WERI-Rb-1 (cell line): ENCODE measurements at regions not wholly inside any gene's neighbourhood (a gene's known extent, or its start where the extent isn't known, plus 50 kb on each side); places are given as distances from the start of the nearest gene placed in this dataset.

ENCODE experiments used
- DNase-seq: peaks from one replicate; pipeline ENCODE4 v3.0.0-alpha.2; 2020
- H3K27ac ChIP-seq: fragments of 250-450 bp; sonication (Bioruptor Pico); 2 replicates; pipeline ENCODE4 v1.5.1; 2020; ENCODE audit warnings: mild to moderate bottlenecking, moderate library complexity
- H3K27me3 ChIP-seq: fragments of 250-450 bp; sonication (Bioruptor Pico); 2 replicates; pipeline ENCODE4 v1.5.1; 2021; ENCODE audit warnings: mild to moderate bottlenecking, low read depth, moderate library complexity; ENCODE audit not compliant: insufficient read depth, severe bottlenecking
- H3K36me3 ChIP-seq: fragments of 250-450 bp; sonication (Bioruptor Pico); 2 replicates; pipeline ENCODE4 v1.5.1; 2020; ENCODE audit warnings: mild to moderate bottlenecking, moderate library complexity
- H3K4me3 ChIP-seq: 2 replicates; pipeline ENCODE4 v1.5.1; 2011; ENCODE audit warnings: low read depth, mild to moderate bottlenecking, control low read depth, low read length
- H3K9me3 ChIP-seq: fragments of 250-450 bp; sonication (Bioruptor Pico); 2 replicates; pipeline ENCODE4 v1.5.1; 2021; ENCODE audit warnings: mild to moderate bottlenecking, moderate library complexity; ENCODE audit not compliant: severe bottlenecking
- TF ChIP-seq, protein P1 (sequence below): IDR thresholded peaks from 2 replicates; pipeline ENCODE4 v1.5.1; 2011; ENCODE audit warnings: low read depth, mild to moderate bottlenecking, control low read depth, inconsistent platforms, low read length

DNA sequence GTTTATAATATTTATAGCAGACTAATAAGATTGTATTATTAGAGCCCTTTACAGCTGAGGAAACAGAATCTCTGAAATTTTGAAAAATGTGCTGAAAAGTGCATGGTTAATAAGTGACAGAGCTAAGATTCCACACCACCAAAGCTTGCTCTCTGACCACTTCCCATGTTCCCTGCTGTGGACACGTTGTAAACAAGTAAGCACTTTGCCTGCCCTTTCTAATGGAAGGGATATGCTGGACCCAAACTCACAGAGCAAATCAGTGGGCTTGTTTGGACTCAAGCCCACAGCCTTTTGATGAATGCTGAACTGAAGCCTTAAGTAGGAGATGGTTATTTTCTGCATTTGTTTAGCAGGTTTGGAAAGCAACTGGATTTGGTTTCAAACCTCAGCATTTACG lies 214.0 kb upstream of the TMEM72 start:
- no peak for DNase-seq
- no peak overlapping the region for H3K27ac ChIP-seq
- no peak overlapping the region for H3K4me3 ChIP-seq
- TF ChIP-seq, protein P1, sequence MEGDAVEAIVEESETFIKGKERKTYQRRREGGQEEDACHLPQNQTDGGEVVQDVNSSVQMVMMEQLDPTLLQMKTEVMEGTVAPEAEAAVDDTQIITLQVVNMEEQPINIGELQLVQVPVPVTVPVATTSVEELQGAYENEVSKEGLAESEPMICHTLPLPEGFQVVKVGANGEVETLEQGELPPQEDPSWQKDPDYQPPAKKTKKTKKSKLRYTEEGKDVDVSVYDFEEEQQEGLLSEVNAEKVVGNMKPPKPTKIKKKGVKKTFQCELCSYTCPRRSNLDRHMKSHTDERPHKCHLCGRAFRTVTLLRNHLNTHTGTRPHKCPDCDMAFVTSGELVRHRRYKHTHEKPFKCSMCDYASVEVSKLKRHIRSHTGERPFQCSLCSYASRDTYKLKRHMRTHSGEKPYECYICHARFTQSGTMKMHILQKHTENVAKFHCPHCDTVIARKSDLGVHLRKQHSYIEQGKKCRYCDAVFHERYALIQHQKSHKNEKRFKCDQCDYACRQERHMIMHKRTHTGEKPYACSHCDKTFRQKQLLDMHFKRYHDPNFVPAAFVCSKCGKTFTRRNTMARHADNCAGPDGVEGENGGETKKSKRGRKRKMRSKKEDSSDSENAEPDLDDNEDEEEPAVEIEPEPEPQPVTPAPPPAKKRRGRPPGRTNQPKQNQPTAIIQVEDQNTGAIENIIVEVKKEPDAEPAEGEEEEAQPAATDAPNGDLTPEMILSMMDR, result no peak
- H3K27me3 ChIP-seq, result peaks cover 53% of the 10 kb centered on the region
- no peaks in the 10 kb centered on the region for H3K36me3 ChIP-seq
- H3K9me3 ChIP-seq, result no peaks in the 10 kb centered on the region

- Histone ChIP-seq H3K36me3 (no peaks in the 10 kb centered on the region), H3K9me3 (no peaks in the 10 kb centered on the region), H3K27ac (no peak overlapping the region), H3K4me3 (no peak overlapping the region), H3K27me3 (peaks cover 59% of the 10 kb centered on the region)
- TF ChIP-seq, protein P1, result no peak
- no peak for DNase-seq
These were observed 208.6 kb upstream of the TMEM72 start for GRCh38 chr10:44702531-44702930.

- H3K4me3 ChIP-seq, result no peak overlapping the region
- H3K27ac ChIP-seq, result no peak overlapping the region
- no peaks in the 10 kb centered on the region for H3K9me3 ChIP-seq
- peaks cover 56% of the 10 kb centered on the region for H3K27me3 ChIP-seq
- DNase-seq, result no peak
- TF ChIP-seq, protein P1, result no peak
- no peaks in the 10 kb centered on the region for H3K36me3 ChIP-seq
These were observed 207.6 kb upstream of the TMEM72 start for GRCh38 chr10:44703241-44704155.

GRCh38 chr10:44704616-44705015 lies 206.5 kb upstream of the TMEM72 start:
- TF ChIP-seq, protein P1, result no peak
- no peak for DNase-seq
- H3K4me3 ChIP-seq, result no peak overlapping the region
- H3K27ac ChIP-seq, result no peak overlapping the region
- no peaks in the 10 kb centered on the region for H3K9me3 ChIP-seq
- peaks cover 61% of the 10 kb centered on the region for H3K27me3 ChIP-seq
- no peaks in the 10 kb centered on the region for H3K36me3 ChIP-seq

GRCh38 chr10:44706745-44707144 lies 204.4 kb upstream of the TMEM72 start:
- Histone ChIP-seq H3K9me3 (no peaks in the 10 kb centered on the region), H3K27me3 (peaks cover 68% of the 10 kb centered on the region), H3K27ac (no peak overlapping the region), H3K36me3 (no peaks in the 10 kb centered on the region), H3K4me3 (no peak overlapping the region)
- TF ChIP-seq, protein P1, result no peak
- no peak for DNase-seq
